Stimulated activated CD8-positive, alpha-beta memory T cell treated with anti-CD3 and anti-CD28 coated beads, Interleukin-12 subunit alpha, Interleukin-12 subunit beta, amount 100 ng/mL, for 24 hours (primary cell): ENCODE measurements at regions not wholly inside any gene's neighbourhood (a gene's known extent, or its start where the extent isn't known, plus 50 kb on each side); places are given as distances from the start of the nearest gene placed in this dataset.
"Not testable (repeated sequence)": the region's sequence is repeated elsewhere in the genome, so short reads cannot be mapped to it uniquely, and the experiment has no call there.

Source experiments
- DNase-seq: peaks from one replicate; pipeline ENCODE4 v3.0.0-alpha.2; 2020; ENCODE audit errors: extremely low read depth

GRCh38 chr17:68097161-68097805 lies 61.7 kb downstream of the KPNA2 start:
- DNase-seq, result no peak

DNA sequence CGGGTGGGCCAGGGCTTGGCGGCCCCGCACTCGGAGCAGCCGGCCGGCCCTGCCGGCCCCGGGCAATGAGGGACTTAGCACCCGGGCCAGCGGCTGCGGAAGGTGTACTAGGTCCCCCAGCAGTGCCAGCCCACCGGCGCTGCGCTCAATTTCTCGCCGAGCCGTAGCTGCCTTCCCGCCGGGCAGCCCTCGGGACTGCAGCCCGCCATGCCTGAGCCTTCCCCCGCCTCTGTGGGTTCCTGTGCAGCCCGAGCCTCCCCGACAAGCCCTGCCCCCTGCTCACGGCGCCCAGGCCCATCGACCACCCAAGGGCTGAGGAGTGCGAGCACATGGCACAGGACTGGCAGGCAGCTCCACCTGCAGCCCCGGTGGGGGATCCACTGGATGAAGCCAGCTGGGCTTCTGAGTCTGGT lies 63.8 kb downstream of the KPNA2 start:
- not testable (repeated sequence) for DNase-seq

- no peak for DNase-seq
Observed at GRCh38 chr17:68100000-68100641, 64.6 kb downstream of the KPNA2 start.

DNA sequence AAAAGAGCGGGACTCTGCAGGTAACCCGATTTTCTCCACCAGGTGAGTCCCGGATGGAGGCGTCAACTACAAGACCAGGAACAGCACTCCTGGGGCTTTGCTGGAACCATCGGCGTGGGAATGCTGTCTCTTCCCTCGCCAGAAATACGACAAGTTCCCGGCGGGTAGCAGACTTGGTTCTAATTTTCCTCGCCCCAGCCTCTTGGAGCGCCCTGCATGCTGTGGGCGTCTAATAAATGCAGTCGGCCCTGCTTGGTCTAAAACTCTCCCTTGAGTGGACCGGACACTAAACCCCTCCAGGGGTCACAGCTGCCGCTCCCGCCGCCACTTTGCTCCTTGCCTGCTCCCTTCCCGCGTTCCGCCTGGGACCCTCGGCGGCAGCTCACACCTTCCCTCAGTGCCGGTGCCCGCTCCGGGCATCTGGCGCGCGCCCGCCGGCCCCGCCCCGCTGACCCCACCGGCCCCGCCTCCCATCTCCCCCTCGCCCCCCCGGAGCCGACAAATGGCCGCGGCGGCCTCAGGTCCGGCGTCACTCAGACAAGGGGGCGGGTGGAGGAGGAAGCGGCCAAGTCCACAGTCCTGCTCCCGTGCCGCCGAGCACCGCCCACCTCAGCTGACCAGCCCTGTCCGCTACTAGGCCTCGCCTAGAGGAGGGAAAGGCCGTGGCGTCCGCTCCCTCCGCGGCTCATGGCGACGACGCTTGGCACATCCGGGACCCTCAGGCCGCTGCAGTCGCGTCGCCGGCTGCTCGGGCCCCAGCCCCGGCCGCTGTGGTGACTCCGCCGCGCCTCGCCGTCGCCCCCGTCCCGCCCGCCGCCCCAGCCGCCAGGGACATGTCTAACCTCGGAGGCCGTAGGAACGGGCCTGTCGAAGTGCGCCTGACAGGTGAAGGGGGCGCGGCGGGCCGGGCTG lies 65.8 kb downstream of the KPNA2 start:
- peak; percentile 40 for DNase-seq

DNA sequence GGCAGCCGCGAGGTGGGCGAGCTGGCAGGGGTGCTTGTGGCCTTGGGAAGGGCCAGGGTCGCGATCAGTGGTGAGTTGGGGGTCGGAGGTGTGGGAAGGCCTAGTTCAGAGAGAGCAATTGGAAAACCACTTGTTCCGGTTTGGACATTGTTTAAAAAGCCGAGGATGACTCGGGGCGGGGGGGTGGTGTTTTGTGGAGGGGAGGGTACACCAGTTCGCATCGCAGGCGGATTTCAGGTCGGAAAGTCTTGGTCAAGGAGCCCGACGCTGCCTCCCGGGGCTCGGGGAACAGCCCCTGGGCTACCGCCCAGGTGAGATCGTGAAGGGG lies 66.4 kb downstream of the KPNA2 start:
- DNase-seq, result no peak

DNA sequence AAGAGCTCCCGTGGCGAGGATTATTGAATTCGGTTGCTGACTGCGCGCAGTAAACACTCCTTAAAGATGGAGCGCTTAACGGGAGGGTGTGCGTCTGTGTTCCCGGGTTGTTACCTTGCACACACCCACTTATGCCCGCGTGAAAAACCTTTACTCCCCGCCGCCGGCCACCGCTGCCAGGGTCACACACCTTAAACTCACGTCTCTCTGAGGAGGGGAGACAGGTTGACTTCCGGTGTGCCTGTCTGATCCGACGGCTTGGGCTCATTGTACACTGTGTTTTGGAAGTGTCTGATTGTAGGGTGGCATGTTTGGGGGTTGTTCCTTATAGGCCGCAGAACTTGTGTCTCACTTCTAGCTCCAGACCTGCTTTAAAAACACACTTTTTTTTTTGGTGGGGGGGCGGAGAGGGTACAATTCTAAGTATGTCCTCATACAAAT lies 66.8 kb downstream of the KPNA2 start:
- no peak for DNase-seq

GRCh38 chr17:68103148-68103547 lies 67.6 kb downstream of the KPNA2 start:
- DNase-seq, result no peak

DNA sequence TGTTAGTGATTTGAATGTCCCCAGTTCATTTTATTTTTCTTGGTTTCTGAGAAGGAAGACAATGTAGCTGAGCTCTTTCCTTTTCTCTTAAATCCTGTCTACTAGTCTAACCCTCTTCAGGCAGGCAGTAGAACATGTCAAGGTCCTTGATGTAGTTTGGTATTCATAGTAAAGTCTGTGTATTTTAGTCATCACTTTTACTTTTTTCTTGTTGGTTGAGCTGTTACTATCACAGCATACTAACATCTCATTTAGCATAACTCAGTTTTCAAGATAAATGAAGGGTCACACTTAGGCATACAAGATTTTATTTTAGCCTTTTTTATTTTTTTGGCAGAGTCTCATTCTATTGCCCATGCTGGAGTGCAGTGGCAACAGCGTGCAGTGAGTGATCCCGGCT lies 70.5 kb downstream of the KPNA2 start:
- DNase-seq, result no peak

DNA sequence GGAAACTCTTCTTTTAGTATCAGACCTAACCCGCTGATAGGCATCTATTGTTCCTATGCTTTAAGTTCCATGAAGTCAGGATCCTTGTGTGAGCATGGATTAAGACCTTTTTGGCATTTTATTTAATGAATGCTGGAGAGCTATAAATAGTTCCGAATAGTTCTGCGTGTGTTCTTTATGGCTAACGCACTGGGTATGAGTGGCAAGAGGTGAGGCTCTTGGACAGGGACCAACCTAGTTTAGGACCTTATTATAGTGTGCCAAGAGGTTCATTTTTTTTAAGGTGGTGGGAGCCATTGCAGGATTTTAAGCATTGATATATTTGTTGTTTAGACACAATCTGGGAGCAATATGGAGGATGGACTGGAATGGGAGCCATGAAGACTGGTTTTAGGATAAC lies 71.8 kb downstream of the KPNA2 start:
- no peak for DNase-seq

GRCh38 chr17:68108313-68109000 lies 72.9 kb downstream of the KPNA2 start:
- no peak for DNase-seq

GRCh38 chr17:68109404-68109803 lies 73.9 kb downstream of the KPNA2 start:
- DNase-seq, result not testable (repeated sequence)

DNA sequence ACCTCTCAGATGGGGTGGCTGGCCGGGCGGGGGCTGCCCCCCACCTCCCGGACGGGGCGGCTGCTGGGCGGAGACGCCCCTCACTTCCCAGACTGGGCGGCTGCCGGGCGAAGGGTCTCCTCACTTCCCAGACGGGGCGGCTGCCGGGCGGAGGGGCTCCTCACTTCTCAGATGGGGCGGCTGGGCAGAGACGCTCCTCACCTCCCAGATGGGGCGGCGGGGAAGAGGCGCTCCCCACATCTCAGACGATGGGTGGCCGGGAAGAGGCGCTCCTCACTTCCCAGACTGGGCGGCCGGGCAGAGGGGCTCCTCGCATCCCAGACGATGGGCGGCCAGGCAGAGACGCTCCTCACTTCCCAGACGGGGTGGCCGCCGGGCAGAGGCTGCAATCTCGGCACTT lies 80.7 kb downstream of the KPNA2 start:
- not testable (repeated sequence) for DNase-seq

- no peak for DNase-seq
Observed at GRCh38 chr17:68122587-68122986, 87.1 kb downstream of the KPNA2 start.

- no peak for DNase-seq
Observed at GRCh38 chr17:68125111-68125870, 89.8 kb downstream of the KPNA2 start.

DNA sequence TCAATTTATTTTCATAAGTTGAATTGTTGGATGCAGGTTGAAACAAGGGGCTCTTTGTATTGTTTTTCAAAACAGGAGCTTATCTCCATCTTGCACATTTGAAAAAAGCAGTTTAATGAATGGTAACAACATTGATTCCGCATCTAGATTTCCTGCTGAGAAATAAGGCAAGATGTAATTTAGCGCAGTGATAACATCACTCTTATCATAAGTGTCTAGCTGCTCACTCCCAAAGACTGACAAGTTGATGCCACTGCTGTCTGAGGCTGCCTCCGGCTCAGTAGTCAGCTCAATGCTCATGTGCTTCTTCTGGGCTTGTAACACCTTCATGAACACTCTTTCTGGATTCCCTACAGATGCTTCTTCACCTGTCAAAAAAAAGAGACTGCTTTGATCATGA lies 92.4 kb downstream of the KPNA2 start:
- no peak for DNase-seq

GRCh38 chr17:68131456-68131855 lies 95.9 kb downstream of the KPNA2 start:
- no peak for DNase-seq

- DNase-seq, result no peak
Observed at GRCh38 chr17:68133346-68134045, 98.0 kb downstream of the KPNA2 start.

DNA sequence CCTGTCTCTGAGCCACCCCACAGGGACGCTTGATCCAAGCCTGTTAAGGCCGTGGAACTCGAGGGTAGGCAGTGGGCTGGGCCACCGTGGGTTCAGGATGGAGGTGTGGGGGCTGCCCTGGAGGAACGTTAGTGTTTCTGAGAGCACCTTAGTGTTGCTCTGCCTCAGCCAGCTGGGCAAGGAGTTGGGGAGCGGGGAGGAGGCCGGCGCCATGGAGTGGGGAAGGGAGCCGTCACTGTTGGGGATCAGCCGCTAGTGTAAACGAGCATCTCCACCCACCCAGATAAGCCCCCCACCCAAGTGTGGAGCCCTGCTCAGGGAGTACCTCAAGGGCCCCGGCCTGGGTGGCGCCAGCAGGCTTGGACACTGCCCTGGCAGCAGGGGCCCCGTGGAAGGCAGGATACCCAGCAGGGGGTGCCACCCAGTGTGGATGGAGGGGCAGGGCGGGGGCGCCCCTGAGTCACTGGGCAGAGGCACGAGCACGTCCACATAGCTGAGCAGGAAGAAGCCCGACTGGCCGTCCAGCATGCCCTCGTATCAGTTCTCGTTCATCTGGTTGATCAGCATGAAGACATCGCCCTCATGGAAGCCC lies 98.6 kb downstream of the KPNA2 start:
- no peak for DNase-seq

DNA sequence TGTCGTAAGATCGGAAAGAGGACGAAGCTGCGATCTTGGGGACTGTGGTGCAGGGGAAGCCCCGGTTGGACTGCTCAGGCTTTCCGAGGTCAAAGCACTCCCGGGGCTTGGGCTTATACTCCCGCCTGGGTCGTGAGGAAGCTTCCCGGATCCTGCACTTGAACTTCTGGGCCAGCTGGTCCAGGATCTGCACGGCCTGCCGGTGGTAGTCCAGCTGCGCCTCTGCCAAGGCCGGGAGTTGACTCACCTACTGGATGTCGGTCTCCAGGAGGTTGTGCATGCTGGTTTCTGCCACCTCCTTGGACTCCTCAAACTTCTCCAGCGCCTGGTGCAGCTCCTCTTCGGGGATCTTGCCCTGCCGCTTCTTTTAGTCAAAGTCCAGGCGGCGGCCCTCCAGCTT lies 99.2 kb downstream of the KPNA2 start:
- DNase-seq, result no peak

DNA sequence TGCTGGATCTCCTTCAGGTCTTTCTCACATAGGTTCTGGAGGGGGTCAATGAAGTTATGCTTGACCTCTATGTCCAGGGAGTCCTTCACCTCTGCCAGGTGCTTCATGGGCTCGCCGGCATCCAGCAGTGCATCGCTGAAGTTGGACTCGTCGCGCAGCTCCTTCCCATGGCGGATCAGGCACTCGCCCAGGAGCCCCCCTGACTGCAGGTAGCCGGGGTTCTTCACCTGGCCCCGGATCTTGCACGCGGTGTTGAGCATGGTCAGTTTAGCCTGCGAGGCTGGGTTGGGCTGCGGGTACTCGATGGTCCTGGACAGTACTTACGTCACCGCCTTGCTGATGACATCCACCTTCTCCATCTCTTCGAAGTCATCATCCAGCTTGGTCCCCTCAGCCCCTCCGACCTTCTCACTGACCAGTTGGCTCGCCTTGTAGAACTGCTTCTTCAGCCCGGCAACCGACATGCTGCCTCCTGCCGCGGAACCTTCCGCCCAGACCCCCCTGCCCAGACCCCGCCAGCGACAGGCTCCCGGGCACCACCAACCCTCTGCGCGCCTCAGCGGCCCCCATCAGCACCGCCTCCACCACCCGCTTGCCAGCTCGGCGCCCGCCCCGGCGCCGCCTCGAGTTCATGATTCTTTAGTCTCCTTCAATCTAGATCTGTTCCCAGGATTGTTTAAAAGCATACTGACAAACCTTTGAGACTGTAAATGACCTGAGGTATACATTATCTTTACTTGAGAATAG lies 99.8 kb downstream of the KPNA2 start:
- no peak for DNase-seq
